WERI-Rb-1 (cell line): ENCODE measurements at regions not wholly inside any gene's neighbourhood (a gene's known extent, or its start where the extent isn't known, plus 50 kb on each side); places are given as distances from the start of the nearest gene placed in this dataset.

Experiments
- DNase-seq: peaks from one replicate; pipeline ENCODE4 v3.0.0-alpha.2; 2020
- H3K27ac ChIP-seq: fragments of 250-450 bp; sonication (Bioruptor Pico); 2 replicates; pipeline ENCODE4 v1.5.1; 2020; ENCODE audit warnings: mild to moderate bottlenecking, moderate library complexity
- H3K27me3 ChIP-seq: fragments of 250-450 bp; sonication (Bioruptor Pico); 2 replicates; pipeline ENCODE4 v1.5.1; 2021; ENCODE audit warnings: mild to moderate bottlenecking, low read depth, moderate library complexity; ENCODE audit not compliant: insufficient read depth, severe bottlenecking
- H3K36me3 ChIP-seq: fragments of 250-450 bp; sonication (Bioruptor Pico); 2 replicates; pipeline ENCODE4 v1.5.1; 2020; ENCODE audit warnings: mild to moderate bottlenecking, moderate library complexity
- H3K4me3 ChIP-seq: 2 replicates; pipeline ENCODE4 v1.5.1; 2011; ENCODE audit warnings: low read depth, mild to moderate bottlenecking, control low read depth, low read length
- H3K9me3 ChIP-seq: fragments of 250-450 bp; sonication (Bioruptor Pico); 2 replicates; pipeline ENCODE4 v1.5.1; 2021; ENCODE audit warnings: mild to moderate bottlenecking, moderate library complexity; ENCODE audit not compliant: severe bottlenecking
- CTCF ChIP-seq: IDR thresholded peaks from 2 replicates; pipeline ENCODE4 v1.5.1; 2011; ENCODE audit warnings: low read depth, mild to moderate bottlenecking, control low read depth, inconsistent platforms, low read length

DNA sequence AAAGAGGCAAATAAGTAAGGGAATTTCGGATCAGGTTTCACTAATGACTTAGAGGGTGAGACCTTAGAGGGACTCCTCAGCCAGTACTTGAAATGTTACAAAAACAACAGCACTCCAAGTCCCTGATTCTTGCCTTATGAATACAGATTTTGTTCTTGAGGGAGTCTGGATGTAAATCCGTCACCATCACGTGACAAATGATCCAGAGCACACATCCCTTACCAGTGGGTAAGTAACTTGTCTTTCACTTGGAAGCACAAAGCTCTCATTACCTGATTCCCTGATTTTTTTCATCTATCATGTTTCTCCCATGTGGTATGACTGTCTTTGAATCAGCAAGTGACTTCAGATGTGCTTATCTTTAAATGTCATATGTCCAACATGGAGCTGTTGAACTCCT lies 595.3 kb upstream of the POU3F2 start:
- no peak for DNase-seq
- no peaks in the 10 kb centered on the region for H3K36me3 ChIP-seq
- no peaks in the 10 kb centered on the region for H3K9me3 ChIP-seq
- H3K27ac ChIP-seq, result no peak overlapping the region
- TF ChIP-seq CTCF, result no peak
- H3K27me3 ChIP-seq, result no peaks in the 10 kb centered on the region
- no peak overlapping the region for H3K4me3 ChIP-seq

DNA sequence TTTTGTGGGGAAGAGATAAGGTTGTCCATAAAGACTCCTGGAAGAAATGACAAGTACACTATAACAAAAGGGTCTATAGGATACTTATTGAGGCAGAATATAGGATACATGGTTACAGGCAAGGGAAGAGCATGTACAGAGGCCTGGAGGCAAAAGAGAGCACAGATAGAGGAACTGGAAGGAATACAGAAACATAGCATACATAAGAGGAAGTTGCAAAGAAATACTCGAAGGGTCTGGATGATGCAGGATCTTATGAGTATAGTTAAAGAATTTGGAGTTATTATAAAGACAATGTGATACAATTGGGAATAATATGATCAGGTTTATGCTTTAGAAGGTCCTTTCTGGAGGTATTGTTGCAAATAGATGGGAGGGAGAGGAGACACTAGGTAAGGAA lies 592.7 kb upstream of the POU3F2 start:
- no peak for TF ChIP-seq CTCF
- Histone ChIP-seq H3K27me3 (no peaks in the 10 kb centered on the region), H3K9me3 (no peaks in the 10 kb centered on the region), H3K4me3 (no peak overlapping the region), H3K36me3 (no peaks in the 10 kb centered on the region), H3K27ac (no peak overlapping the region)
- DNase-seq, result no peak

GRCh38 chr6:98254624-98255023 lies 579.8 kb upstream of the POU3F2 start:
- no peak for TF ChIP-seq CTCF
- Histone ChIP-seq H3K9me3 (no peaks in the 10 kb centered on the region), H3K27ac (no peak overlapping the region)

GRCh38 chr6:98260382-98260781 lies 574.0 kb upstream of the POU3F2 start:
- no peaks in the 10 kb centered on the region for H3K36me3 ChIP-seq
- H3K9me3 ChIP-seq, result no peaks in the 10 kb centered on the region
- no peaks in the 10 kb centered on the region for H3K27me3 ChIP-seq
- TF ChIP-seq CTCF, result no peak
- no peak overlapping the region for H3K4me3 ChIP-seq
- no peak overlapping the region for H3K27ac ChIP-seq
- no peak for DNase-seq

More at GRCh38 chr6:98254624-98255023, 579.8 kb upstream of the POU3F2 start:
- H3K27me3 ChIP-seq, result no peaks in the 10 kb centered on the region
- H3K36me3 ChIP-seq, result no peaks in the 10 kb centered on the region
- H3K4me3 ChIP-seq, result no peak overlapping the region
- no peak for DNase-seq

GRCh38 chr6:98272060-98272459 lies 562.3 kb upstream of the POU3F2 start:
- TF ChIP-seq CTCF, result no peak
- no peak overlapping the region for H3K27ac ChIP-seq

GRCh38 chr6:98274691-98275090 lies 559.7 kb upstream of the POU3F2 start:
- no peak overlapping the region for H3K4me3 ChIP-seq
- H3K27me3 ChIP-seq, result no peaks in the 10 kb centered on the region
- no peak overlapping the region for H3K27ac ChIP-seq
- DNase-seq, result no peak
- no peaks in the 10 kb centered on the region for H3K9me3 ChIP-seq
- no peaks in the 10 kb centered on the region for H3K36me3 ChIP-seq
- no peak for TF ChIP-seq CTCF

More at GRCh38 chr6:98272060-98272459, 562.3 kb upstream of the POU3F2 start:
- Histone ChIP-seq H3K36me3 (no peaks in the 10 kb centered on the region), H3K4me3 (no peak overlapping the region), H3K27me3 (no peaks in the 10 kb centered on the region), H3K9me3 (no peaks in the 10 kb centered on the region)
- no peak for DNase-seq
